Kidney epithelial cell (primary cell): ENCODE measurements at regions not wholly inside any gene's neighbourhood (a gene's known extent, or its start where the extent isn't known, plus 50 kb on each side); places are given as distances from the start of the nearest gene placed in this dataset.

Experiments used
- DNase-seq: peaks from one replicate; pipeline ENCODE4 v3.0.0-alpha.2; 2010; ENCODE audit warnings: low read depth
- H3K27me3 ChIP-seq: 2 replicates; pipeline ENCODE4 v1.6.0; 2011; ENCODE audit warnings: low read length; ENCODE audit not compliant: control insufficient read depth, insufficient read depth
- H3K36me3 ChIP-seq: 2 replicates; pipeline ENCODE4 v1.5.1; 2011; ENCODE audit warnings: low read length; ENCODE audit not compliant: control insufficient read depth, insufficient read depth
- H3K4me3 ChIP-seq: 2 replicates; pipeline ENCODE4 v1.5.1; 2011; ENCODE audit warnings: low read depth, mild to moderate bottlenecking, control low read depth, low read length
- TF ChIP-seq, protein P1 (sequence below): IDR thresholded peaks from 2 replicates; pipeline ENCODE4 v1.5.1; 2011; ENCODE audit warnings: mild to moderate bottlenecking, moderate library complexity, low read length, control low read depth, inconsistent platforms; ENCODE audit not compliant: insufficient read depth, poor library complexity, severe bottlenecking

DNA sequence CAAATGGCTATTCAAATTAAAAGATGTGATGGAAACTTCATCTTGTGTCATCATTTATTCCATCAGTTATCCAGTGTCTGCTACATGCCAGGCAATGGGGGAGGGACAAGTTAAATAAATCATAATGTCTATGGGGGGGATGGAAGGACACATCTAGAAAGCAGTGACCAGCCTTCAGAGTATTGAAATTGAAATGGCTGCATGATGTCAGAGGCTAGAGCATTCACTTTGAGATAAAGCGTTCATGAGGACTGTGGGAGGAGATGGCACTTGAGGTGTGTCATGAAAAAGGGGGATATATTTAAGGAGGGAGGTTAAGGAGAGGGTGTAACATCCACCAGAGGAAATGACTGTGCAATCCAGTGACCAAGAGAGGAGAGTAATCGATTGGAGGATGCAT is 50.6 kb downstream of the SLIT2 start:
- H3K36me3 ChIP-seq, result no peaks in the 10 kb centered on the region
- TF ChIP-seq, protein P1, sequence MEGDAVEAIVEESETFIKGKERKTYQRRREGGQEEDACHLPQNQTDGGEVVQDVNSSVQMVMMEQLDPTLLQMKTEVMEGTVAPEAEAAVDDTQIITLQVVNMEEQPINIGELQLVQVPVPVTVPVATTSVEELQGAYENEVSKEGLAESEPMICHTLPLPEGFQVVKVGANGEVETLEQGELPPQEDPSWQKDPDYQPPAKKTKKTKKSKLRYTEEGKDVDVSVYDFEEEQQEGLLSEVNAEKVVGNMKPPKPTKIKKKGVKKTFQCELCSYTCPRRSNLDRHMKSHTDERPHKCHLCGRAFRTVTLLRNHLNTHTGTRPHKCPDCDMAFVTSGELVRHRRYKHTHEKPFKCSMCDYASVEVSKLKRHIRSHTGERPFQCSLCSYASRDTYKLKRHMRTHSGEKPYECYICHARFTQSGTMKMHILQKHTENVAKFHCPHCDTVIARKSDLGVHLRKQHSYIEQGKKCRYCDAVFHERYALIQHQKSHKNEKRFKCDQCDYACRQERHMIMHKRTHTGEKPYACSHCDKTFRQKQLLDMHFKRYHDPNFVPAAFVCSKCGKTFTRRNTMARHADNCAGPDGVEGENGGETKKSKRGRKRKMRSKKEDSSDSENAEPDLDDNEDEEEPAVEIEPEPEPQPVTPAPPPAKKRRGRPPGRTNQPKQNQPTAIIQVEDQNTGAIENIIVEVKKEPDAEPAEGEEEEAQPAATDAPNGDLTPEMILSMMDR, result no peak
- no peak overlapping the region for H3K4me3 ChIP-seq
- no peak for DNase-seq
- no peaks in the 10 kb centered on the region for H3K27me3 ChIP-seq

DNA sequence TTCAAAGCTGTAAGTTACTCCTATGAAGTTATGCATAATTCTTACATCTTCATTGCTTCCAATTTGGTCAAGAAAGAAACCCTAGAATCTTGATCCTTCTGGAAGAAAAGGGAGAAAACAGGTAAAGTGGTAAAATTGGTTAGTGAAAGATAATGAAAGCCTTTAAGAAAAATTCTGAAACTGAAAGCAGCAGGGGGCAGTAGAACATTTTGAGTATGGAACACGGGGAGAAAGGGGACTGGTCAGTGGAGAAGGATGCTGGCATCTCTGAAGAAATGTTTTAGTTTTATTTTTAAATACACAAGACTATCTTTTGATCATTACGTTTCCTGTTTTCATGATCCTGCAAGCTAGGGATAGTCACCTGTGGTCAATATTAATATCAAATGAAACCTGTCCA is 54.3 kb downstream of the SLIT2 start:
- Histone ChIP-seq H3K4me3 (no peak overlapping the region), H3K27me3 (no peaks in the 10 kb centered on the region), H3K36me3 (no peaks in the 10 kb centered on the region)
- TF ChIP-seq, protein P1, result peak; percentile 36
- DNase-seq, result no peak

DNA sequence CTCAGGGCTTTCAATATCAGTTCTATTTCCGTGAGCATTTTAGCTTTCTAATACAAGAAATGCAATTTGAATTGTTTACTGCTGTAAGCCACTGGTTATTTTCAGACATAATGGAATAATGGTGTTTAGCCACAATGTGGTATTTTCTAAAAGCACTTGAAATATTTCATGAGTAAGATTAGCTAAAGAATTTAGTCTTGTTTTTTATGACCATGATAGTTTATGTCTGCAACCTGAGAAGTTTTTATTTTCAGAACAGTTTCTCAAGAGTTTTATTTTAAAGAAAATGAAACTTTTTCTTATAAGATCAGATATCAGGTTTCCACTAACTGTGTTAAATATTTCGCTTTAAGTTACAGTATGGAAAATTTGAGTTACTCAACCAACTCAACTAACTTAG is 60.2 kb downstream of the SLIT2 start:
- no peaks in the 10 kb centered on the region for H3K36me3 ChIP-seq

DNA sequence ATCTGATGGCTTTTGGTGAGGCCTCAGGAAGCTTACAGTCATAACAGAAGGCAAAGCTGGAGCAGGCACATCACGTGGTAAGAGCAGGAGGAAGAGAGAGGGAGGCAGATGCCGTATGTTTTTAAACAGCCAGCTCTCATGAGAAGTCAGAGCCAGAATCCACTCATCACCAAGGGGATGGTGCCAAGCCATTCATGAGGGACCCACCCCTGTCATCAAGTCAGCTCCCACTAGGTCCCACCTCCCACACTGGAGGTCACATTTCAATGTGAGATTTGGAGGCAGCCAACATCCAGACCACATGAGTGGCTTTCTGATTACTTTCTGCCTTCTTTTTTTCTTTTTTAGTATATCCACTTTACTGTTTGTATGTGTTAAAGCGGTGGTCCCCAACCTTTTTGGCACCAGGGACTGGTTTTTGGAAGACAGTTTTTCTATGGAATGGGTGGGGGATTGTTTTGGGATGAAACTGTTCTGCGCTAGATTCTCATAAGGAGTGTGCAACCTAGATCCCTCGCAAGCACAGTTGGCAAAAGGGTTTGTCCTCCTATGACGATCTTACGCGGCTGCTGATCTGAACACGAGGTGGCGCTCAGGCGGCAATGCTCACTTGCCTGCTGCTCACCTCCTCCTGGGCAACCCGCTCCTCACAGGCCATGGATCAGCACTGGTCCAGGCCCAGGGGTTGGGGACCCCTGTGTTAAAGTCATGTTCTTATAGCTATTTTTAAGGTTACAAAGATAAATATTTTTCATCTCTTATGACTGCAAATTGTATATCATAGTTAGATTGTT is 61.7 kb downstream of the SLIT2 start:
- TF ChIP-seq, protein P1, result peak; percentile 5

More for the DNA sequence above, 60.2 kb downstream of the SLIT2 start:
- no peak overlapping the region for H3K4me3 ChIP-seq
- DNase-seq, result no peak
- no peaks in the 10 kb centered on the region for H3K27me3 ChIP-seq
- TF ChIP-seq, protein P1, result no peak

DNA sequence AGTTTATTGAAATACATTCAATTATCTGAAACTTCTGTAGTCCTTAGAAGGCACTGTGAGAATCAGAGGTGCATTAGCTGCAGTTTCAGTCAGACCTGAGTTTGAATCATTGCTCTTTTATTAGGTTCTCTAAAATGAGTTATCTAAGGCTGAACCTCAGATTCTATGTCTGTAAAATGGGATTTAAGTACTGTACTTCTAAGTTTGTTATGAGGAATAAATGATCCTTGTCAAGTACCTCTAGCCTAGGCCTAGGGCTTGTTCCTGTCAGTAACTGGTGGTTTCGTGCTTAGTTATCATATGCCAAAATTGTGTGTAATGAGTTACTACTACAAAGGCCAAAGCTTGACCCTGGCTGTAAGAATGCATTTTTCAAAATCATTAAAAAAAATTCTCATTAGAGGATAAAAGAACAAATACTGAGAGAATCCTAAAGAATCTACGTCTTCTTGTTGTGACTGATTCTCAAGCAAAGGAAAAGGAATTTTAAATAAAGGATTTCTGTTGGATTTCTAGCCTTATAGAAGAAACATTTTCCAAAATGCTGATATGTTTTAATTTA is 65.8 kb downstream of the SLIT2 start:
- DNase-seq, result no peak
- Histone ChIP-seq H3K36me3 (no peaks in the 10 kb centered on the region), H3K27me3 (no peaks in the 10 kb centered on the region), H3K4me3 (no peak overlapping the region)
- TF ChIP-seq, protein P1, result no peak

More for the DNA sequence above, 61.7 kb downstream of the SLIT2 start:
- Histone ChIP-seq H3K36me3 (no peaks in the 10 kb centered on the region), H3K27me3 (no peaks in the 10 kb centered on the region), H3K4me3 (no peak overlapping the region)
- DNase-seq, result no peak
